RWPE1 (cell line): ENCODE measurements at regions not wholly inside any gene's neighbourhood (a gene's known extent, or its start where the extent isn't known, plus 50 kb on each side); places are given as distances from the start of the nearest gene placed in this dataset.

Source experiments
- CTCF ChIA-PET: fragments of 350-600 bp; sonication (Branson Sonifier 250); formaldehyde crosslinking; extraction: SDS; loops from one replicate; lab custom pipeline; 2021; lab: Yijun Ruan, JAX
- POLR2A ChIA-PET: fragments of 400-600 bp; formaldehyde crosslinking; extraction: SDS; loops from one replicate; lab custom pipeline; 2020; ENCODE audit warnings: antibody characterized with exemption; ENCODE audit not compliant: low non-redundant PET; lab: Yijun Ruan, JAX
- DNase-seq: peaks from one replicate; pipeline ENCODE4 v3.0.0; 2012; ENCODE audit warnings: low spot score
- H3K27ac ChIP-seq: fragments of 450-650 bp; 2 replicates; pipeline ENCODE4 v1.5.1; 2017
- CTCF ChIP-seq: fragments of 450-650 bp; conservative IDR thresholded peaks from 2 replicates; pipeline ENCODE4 v1.5.1; 2017; ENCODE audit warnings: low read depth, mild to moderate bottlenecking

DNA sequence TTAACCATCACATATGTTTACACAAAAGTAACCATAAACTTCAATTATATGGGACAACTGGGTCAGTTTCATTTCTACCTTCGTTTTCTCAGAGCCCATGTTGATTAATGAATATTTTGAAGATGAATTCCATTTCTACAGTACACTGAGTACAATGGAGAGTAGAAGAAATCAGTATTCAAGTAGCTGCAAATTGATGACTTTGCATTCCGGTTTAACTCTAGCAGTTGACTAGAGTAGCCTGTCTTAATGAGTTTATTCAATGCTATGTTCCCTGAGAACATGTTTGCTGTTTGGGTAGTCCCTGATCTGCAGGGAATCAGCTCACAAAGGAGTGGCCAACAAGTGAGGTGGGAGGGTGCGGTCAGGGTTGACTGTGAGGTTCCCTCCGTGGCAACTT, 168.3 kb downstream of the TRIML1 start:
- TF ChIP-seq CTCF: no peak
- no peak overlapping the region for H3K27ac ChIP-seq
- ChIA-PET POLR2A (no interaction called here), CTCF (no interaction called here)
- no peak for DNase-seq

- no peak for TF ChIP-seq CTCF
- H3K27ac ChIP-seq: no peak overlapping the region
- ChIA-PET CTCF (no interaction called here), POLR2A (no interaction called here)
- DNase-seq: no peak
Observed at GRCh38 chr4:188308142-188308541, 168.9 kb downstream of the TRIML1 start.

DNA sequence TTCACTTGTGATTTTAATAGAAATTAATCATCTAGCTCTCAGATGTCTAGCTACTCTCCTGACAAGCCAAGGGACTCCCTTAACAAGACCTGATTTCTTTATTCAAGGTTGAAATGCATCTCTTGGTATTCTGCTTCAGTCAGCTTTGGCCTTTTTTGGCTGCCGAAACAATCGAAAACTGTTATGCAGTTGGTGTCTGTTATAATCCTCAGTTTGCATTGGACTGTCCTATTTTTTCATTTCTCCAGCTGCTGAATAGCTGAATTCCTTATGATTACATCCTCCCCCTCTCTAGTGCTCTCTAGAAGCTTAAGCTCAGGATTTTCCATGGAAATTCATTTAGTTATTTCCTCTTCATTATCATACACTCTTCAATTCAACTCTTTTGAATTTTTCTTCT, 177.2 kb downstream of the TRIML1 start:
- ChIA-PET CTCF (no interaction called here), POLR2A (no interaction called here)
- TF ChIP-seq CTCF: no peak
- DNase-seq: no peak
- H3K27ac ChIP-seq: no peak overlapping the region

GRCh38 chr4:188328966-188329365, 189.7 kb downstream of the TRIML1 start:
- H3K27ac ChIP-seq: no peak overlapping the region
- CTCF ChIA-PET: interaction anchor here (0.6 kb wide), 1 partner anchor 574 kb away, joined by 3 read pairs; no protein-coding TSS in a partner anchor
- POLR2A ChIA-PET: no interaction called here
- no peak for DNase-seq
- no peak for TF ChIP-seq CTCF

DNA sequence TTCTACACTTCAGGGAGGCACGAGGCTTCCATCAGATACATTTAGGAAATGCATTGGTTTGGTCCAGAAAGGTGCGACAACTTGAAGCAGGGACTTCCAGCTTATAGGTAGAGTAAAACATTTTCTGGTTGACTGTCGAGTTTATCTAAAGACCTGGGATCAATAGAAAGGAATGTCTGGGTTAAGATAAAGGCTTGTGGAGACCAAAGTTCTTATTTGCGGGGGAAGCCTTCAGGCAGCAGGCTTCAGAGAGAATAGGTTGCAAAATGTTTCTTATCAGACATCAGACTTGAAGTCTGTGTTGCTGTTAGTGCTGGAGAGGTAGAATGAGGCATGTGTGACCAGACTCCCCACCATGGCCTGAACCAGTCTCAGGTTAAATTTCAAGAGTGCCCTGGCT, 190.3 kb downstream of the TRIML1 start:
- ChIA-PET POLR2A (no interaction called here), CTCF (interaction anchor here (0.6 kb wide), 1 partner anchor 574 kb away, joined by 3 read pairs; no protein-coding TSS in a partner anchor)
- no peak for TF ChIP-seq CTCF
- no peak for DNase-seq
- no peak overlapping the region for H3K27ac ChIP-seq

DNA sequence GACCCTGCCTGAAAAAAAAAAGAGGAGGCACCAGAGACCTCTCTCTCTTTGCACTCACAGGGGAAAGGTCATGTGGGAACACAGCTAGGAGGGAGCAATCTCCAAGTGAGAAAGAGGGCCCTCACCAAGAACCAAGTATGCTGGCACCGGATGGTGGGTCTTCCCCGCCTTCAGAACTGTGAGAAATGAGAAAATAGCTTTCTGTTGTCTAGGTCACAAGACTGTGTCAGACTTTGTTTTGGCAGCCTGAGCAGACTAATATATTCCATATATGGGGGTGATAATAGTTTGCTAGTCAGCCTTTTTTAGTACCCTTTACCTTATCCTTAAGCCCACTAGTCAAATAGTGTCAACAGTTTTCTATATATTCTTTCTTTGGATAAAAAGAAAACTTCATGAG, 193.0 kb downstream of the TRIML1 start:
- CTCF ChIA-PET: interaction anchor here (0.7 kb wide), 1 partner anchor 897 kb away, joined by 3 read pairs; no protein-coding TSS in a partner anchor

More for the DNA sequence above, 193.0 kb downstream of the TRIML1 start:
- POLR2A ChIA-PET: interaction anchor here (0.6 kb wide), 1 partner anchor 52 kb away, joined by 3 read pairs; no protein-coding TSS in a partner anchor
- no peak overlapping the region for H3K27ac ChIP-seq
- TF ChIP-seq CTCF: no peak
- DNase-seq: no peak
